ENCODE measurements at regions not wholly inside any gene's neighbourhood (a gene's known extent, or its start where the extent isn't known, plus 50 kb on each side); places are given as distances from the start of the nearest gene placed in this dataset.

DNA sequence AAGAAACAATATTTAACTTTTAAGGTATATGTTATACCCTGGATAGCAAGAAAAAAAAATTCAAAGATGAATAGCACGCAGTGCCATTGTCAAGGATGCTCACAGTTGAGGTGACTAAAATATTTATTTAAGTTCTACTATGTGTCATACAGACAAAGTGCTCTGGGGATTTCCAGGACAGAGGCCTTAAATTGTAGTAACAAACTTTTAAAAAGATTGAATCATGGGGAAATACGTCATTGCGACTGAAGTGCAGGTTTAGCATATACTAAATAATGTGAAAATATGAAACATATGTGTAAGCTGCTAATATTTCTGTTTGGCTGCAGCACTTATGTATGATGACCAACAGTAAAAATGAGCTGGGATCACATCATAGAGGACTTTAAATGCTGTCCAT is 748.0 kb upstream of the PCDH7 start:
- H3K9me3 ChIP-seq: no peaks in the 10 kb centered on the region
- no peak overlapping the region for H3K27ac ChIP-seq
- H3K4me3 ChIP-seq: no peak overlapping the region
- H3K36me3 ChIP-seq: no peaks in the 10 kb centered on the region
- no peaks in the 10 kb centered on the region for H3K4me1 ChIP-seq
- no peak for TF ChIP-seq EP300 (IDR thresholded peaks at IDR 0.05)
- TF ChIP-seq, protein P1, sequence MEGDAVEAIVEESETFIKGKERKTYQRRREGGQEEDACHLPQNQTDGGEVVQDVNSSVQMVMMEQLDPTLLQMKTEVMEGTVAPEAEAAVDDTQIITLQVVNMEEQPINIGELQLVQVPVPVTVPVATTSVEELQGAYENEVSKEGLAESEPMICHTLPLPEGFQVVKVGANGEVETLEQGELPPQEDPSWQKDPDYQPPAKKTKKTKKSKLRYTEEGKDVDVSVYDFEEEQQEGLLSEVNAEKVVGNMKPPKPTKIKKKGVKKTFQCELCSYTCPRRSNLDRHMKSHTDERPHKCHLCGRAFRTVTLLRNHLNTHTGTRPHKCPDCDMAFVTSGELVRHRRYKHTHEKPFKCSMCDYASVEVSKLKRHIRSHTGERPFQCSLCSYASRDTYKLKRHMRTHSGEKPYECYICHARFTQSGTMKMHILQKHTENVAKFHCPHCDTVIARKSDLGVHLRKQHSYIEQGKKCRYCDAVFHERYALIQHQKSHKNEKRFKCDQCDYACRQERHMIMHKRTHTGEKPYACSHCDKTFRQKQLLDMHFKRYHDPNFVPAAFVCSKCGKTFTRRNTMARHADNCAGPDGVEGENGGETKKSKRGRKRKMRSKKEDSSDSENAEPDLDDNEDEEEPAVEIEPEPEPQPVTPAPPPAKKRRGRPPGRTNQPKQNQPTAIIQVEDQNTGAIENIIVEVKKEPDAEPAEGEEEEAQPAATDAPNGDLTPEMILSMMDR (IDR thresholded peaks at IDR 0.05): no peak
- TF ChIP-seq POLR2A (IDR thresholded peaks at IDR 0.05): no peak
- TF ChIP-seq POLR2AphosphoS5 (IDR thresholded peaks at IDR 0.05): no peak
- 47 to 77% methylated on average over 3 of the region's 3 CpGs for WGBS, 2 donors (ENCODE audit: low coverage in 1 of 2)
- no peak for ATAC-seq
- no peaks in the 10 kb centered on the region for H3K27me3 ChIP-seq

DNA sequence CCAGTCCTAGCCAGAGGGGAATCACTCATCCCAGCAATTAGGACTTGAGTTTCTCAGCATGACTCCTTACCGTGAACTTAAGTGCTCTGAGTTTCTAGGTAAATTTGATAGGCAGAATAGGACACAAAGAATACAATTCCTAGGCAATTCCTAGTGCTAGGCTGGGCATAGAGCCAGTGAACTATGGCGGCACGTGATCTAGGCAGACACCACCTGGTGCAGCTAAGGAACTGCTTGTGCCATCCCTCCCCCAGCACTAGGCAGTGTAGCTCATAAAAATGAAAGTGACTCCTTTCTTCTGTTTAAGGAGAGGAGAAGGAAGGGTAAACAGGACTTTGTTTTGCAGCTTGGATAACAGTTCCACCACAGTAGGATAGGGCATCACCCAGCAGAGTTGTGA is 736.3 kb upstream of the PCDH7 start:
- 80 to 100% methylated on average over 1 of the region's 3 CpGs for WGBS, 2 donors (ENCODE audit: low coverage in 1 of 2)
- Histone ChIP-seq H3K9me3 (no peaks in the 10 kb centered on the region), H3K4me1 (no peaks in the 10 kb centered on the region), H3K27ac (no peak overlapping the region), H3K27me3 (no peaks in the 10 kb centered on the region), H3K4me3 (no peak overlapping the region), H3K36me3 (no peaks in the 10 kb centered on the region)
- TF ChIP-seq POLR2AphosphoS5 (IDR thresholded peaks at IDR 0.05): no peak
- TF ChIP-seq POLR2A (IDR thresholded peaks at IDR 0.05): no peak
- TF ChIP-seq EP300 (IDR thresholded peaks at IDR 0.05): no peak
- TF ChIP-seq, protein P1 (IDR thresholded peaks at IDR 0.05): no peak
- no peak for ATAC-seq

DNA sequence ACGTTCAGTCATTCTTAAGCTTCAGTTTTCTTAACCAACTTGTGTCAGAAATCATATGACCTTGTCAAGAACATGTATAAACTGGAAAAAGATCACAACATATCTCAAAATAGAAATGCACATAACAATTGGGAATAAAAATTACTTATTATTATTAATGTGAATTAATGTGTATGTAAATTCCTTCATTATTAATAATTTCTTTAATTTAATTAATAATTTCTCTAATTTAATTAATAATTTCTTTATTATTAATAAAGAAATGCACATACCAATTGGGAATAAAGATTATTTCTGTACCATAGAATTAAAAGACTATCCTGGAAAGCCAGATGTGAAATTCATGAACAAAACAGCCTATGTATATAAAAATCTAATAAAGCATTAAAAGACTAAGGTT is 718.5 kb upstream of the PCDH7 start:
- WGBS, 2 donors (ENCODE audit: low coverage in 1 of 2): 67 to 72% methylated on average over 1 of the region's 1 CpG

DNA sequence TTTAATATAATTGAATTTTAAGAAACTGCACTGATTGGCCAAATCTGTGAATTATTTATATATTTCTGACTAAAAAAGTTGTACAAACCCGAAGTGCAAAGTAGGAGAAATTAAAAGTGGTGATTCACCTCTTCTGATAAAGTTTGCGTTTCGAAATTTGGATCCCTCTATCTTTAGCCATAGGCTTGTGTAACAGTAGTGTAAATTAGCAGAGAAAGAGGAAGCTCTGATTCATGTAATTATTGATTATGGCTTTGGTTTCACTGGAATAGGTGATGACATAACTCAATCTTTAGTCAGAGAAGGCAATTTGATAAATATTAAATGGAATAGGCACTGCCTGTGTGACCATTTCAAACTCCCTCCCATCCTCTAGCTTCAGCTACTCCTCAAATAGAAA is 717.8 kb upstream of the PCDH7 start:
- Histone ChIP-seq H3K4me3 (no peak overlapping the region), H3K9me3 (no peaks in the 10 kb centered on the region), H3K27ac (no peak overlapping the region), H3K4me1 (no peaks in the 10 kb centered on the region), H3K36me3 (no peaks in the 10 kb centered on the region), H3K27me3 (no peaks in the 10 kb centered on the region)
- 87 to 90% methylated on average over 3 of the region's 3 CpGs for WGBS, 2 donors (ENCODE audit: low coverage in 1 of 2)
- TF ChIP-seq EP300 (IDR thresholded peaks at IDR 0.05) (no peak), POLR2AphosphoS5 (IDR thresholded peaks at IDR 0.05) (no peak), POLR2A (IDR thresholded peaks at IDR 0.05) (no peak)
- TF ChIP-seq, protein P1 (IDR thresholded peaks at IDR 0.05): no peak
- no peak for ATAC-seq

More for the DNA sequence above, 718.5 kb upstream of the PCDH7 start:
- Histone ChIP-seq H3K36me3 (no peaks in the 10 kb centered on the region), H3K27me3 (no peaks in the 10 kb centered on the region), H3K4me1 (no peaks in the 10 kb centered on the region), H3K9me3 (no peaks in the 10 kb centered on the region), H3K4me3 (no peak overlapping the region), H3K27ac (no peak overlapping the region)
- ATAC-seq: no peak
- TF ChIP-seq EP300 (IDR thresholded peaks at IDR 0.05): no peak
- TF ChIP-seq POLR2AphosphoS5 (IDR thresholded peaks at IDR 0.05): no peak
- TF ChIP-seq, protein P1 (IDR thresholded peaks at IDR 0.05): no peak
- no peak for TF ChIP-seq POLR2A (IDR thresholded peaks at IDR 0.05)

DNA sequence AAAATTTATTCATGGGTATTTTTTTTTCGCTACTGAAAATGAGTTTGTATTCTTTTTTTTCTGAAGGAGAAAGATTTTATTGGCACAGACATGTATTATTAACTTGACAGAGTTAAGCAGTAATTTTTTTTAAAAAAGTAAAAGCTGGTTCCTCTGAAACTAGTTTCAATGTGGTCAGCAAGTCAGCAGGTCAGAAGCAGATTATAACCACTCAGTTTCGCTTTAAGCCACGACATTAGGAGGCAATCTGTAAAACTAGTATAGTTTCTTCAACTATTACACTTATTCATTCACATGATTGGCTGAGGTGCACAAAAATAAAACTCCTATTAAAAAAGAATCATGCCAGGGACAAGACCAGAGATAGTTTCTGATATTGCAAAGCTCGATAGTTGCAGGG is 714.2 kb upstream of the PCDH7 start:
- TF ChIP-seq POLR2AphosphoS5 (IDR thresholded peaks at IDR 0.05): no peak
- no peak for TF ChIP-seq POLR2A (IDR thresholded peaks at IDR 0.05)
- no peak for TF ChIP-seq EP300 (IDR thresholded peaks at IDR 0.05)
- TF ChIP-seq, protein P1 (IDR thresholded peaks at IDR 0.05): no peak
- H3K4me1 ChIP-seq: no peaks in the 10 kb centered on the region
- no peaks in the 10 kb centered on the region for H3K36me3 ChIP-seq
- no peaks in the 10 kb centered on the region for H3K27me3 ChIP-seq
- 86 to 89% methylated on average over 2 to 4 of the region's 4 CpGs for WGBS, 2 donors (ENCODE audit: low coverage in 1 of 2)
- ATAC-seq: no peak
- H3K9me3 ChIP-seq: peaks cover 0 to 6% (median 0%) of the 10 kb centered on the region in 3 donors
- H3K4me3 ChIP-seq: no peak overlapping the region
- no peak overlapping the region for H3K27ac ChIP-seq
